Memory B cell (primary cell): ENCODE measurements at regions not wholly inside any gene's neighbourhood (a gene's known extent, or its start where the extent isn't known, plus 50 kb on each side); places are given as distances from the start of the nearest gene placed in this dataset.
A peak's percentile ranks its signal among the peaks of the same experiment; 100 is the strongest.
"Not testable (repeated sequence)": the region's sequence is repeated elsewhere in the genome, so short reads cannot be mapped to it uniquely, and the experiment has no call there.

Experiments
- ATAC-seq: fragments of 150-1000 bp; cut with Tn5 transposase; 2 replicates; pipeline ENCODE4 v1.10.0; 2021; ENCODE audit warnings: low read depth, mild to moderate bottlenecking, moderate library complexity
- DNase-seq, 2 donors: peaks; one replicate each; pipeline ENCODE4 v3.0.0; 2022; ENCODE audit warnings: low spot score in 2 of 2
- H3K27ac Mint-ChIP-seq: one replicate; pipeline ENCODE4 v1.8.0; 2022; ENCODE audit warnings: mild to moderate bottlenecking, moderate library complexity, mixed read lengths
- H3K27me3 Mint-ChIP-seq: one replicate; pipeline ENCODE4 v1.8.0; 2022; ENCODE audit warnings: mixed read lengths
- H3K36me3 Mint-ChIP-seq: one replicate; pipeline ENCODE4 v1.8.0; 2022; ENCODE audit warnings: mild to moderate bottlenecking, mixed read lengths
- H3K4me1 Mint-ChIP-seq: one replicate; pipeline ENCODE4 v1.8.0; 2022; ENCODE audit warnings: mixed read lengths
- H3K4me3 Mint-ChIP-seq: one replicate; pipeline ENCODE4 v1.8.0; 2022; ENCODE audit warnings: mild to moderate bottlenecking, moderate library complexity, mixed read lengths
- H3K9me3 Mint-ChIP-seq: one replicate; pipeline ENCODE4 v1.8.0; 2022; ENCODE audit warnings: mixed read lengths

DNA sequence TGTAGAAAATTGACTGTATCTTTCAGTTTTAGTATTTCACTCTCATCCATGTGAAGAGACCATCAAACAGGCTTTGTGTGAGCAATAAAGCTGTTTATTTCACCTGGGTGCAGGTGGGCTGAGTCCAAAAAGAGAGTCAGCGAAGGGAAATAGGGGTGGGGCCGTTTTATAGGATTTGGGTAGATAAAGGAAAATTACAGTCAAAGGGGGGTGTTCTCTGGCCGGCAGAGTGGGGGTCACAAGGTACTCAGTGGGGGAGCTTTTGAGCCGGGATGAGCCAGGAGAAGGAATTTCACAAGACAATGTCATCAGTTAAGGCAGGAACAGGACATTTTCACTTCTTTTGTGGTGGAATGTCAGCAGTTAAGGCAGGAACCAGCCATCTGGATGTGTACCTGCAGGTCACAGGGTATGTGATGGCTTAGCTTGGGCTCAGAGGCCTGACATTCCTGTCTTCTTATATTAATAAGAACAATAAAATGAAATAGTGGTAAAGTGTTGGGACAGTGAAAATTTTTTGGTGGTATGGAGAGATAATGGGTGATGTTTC, 482.1 kb upstream of the ADGRL4 start:
- DNase-seq, H3K36me3 Mint-ChIP-seq, H3K4me3 Mint-ChIP-seq, ATAC-seq, H3K9me3 Mint-ChIP-seq, H3K4me1 Mint-ChIP-seq, H3K27me3 Mint-ChIP-seq, H3K27ac Mint-ChIP-seq: not testable (repeated sequence)

DNA sequence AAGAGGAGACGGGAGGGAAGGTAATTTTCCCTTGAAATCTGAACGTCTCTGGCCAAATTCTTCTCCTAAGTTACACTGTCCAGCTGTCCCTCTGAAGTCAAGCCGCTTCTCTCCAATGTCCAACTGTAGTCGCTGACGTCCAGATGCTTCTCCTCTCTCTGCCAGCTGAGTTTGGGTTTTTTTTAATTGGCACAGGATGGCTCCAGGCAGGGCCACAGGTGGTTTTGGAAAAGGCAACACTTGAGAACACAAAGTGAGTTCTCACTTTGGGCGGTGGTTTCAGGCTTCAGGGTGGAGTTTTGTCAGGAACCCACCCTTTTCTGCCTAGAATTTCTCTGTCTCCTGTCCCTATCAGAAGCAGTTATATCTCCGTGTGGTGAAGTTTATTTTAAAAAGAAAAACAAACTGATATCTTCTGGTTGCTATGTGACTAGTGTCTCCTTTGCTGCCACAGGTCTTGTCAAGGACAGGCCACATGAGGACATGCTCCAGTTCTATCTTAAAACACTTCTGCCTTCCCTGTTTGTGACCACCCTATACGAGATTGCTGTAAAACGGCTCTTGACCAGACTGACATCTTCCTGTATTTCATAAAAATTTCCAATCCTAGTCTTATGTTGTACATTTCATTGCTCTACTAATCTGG, 472.3 kb upstream of the ADGRL4 start:
- Mint-ChIP-seq H3K36me3 (no peaks in the 10 kb centered on the region), H3K9me3 (no peaks in the 10 kb centered on the region), H3K27me3 (no peaks in the 10 kb centered on the region), H3K27ac (no peak overlapping the region), H3K4me1 (no peaks in the 10 kb centered on the region), H3K4me3 (no peak overlapping the region)
- DNase-seq (no peak), ATAC-seq (no peak)

DNA sequence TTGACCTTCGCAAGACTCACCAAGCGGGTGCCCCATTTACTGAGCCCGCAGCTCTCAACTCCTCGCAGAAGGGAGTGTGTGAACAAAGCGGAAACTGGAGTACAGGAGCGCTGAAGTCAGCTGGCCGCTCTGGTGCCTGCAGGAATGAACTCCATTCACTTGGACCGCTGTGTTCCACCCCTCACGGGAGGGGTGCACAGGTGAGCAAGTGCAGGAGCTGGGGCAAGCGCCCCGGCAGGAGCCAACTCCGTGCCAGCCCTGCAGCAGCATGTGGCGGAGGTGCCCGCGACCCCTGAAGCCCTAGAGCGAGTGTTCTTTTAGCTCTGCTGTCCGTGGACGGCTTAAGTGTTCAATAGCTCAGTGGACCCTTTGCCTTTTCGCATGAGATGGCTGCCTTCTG, 471.6 kb upstream of the ADGRL4 start:
- H3K4me3 Mint-ChIP-seq: no peak overlapping the region
- DNase-seq (no peak), ATAC-seq (no peak)
- H3K27ac Mint-ChIP-seq: no peak overlapping the region
- no peaks in the 10 kb centered on the region for H3K9me3 Mint-ChIP-seq
- H3K36me3 Mint-ChIP-seq: no peaks in the 10 kb centered on the region
- no peaks in the 10 kb centered on the region for H3K27me3 Mint-ChIP-seq
- H3K4me1 Mint-ChIP-seq: no peaks in the 10 kb centered on the region

DNA sequence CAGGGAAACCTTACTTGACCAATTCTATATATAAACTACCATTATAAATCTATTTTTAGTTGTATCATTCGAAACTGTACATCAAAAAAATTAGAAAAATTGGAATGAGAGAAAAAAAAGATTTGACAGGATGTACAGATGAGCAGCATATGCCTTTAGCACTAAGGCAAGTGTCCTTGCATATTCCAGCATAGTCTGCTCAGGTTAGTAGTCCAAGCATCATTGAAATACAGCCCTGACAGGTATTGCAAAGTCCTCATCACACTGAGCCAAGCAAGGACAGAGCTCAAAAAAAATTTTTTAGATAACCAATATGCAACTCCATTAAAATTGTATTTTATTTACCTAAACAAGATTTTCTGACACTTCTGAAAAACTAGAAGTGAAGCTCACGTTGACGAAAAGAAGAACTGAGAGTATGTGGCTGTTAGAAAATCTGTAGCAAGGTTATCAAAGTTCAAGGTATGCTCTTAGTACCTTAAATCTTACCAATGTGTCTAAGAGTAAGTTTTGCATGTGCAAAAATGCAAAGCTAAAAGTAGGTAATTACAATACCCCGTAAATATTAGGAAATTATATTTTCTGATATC, 465.6 kb upstream of the ADGRL4 start:
- Mint-ChIP-seq H3K9me3 (no peaks in the 10 kb centered on the region), H3K27ac (no peak overlapping the region), H3K36me3 (no peaks in the 10 kb centered on the region), H3K4me3 (no peak overlapping the region), H3K4me1 (no peaks in the 10 kb centered on the region), H3K27me3 (no peaks in the 10 kb centered on the region)
- peak; percentile 70 for ATAC-seq
- no peak for DNase-seq

DNA sequence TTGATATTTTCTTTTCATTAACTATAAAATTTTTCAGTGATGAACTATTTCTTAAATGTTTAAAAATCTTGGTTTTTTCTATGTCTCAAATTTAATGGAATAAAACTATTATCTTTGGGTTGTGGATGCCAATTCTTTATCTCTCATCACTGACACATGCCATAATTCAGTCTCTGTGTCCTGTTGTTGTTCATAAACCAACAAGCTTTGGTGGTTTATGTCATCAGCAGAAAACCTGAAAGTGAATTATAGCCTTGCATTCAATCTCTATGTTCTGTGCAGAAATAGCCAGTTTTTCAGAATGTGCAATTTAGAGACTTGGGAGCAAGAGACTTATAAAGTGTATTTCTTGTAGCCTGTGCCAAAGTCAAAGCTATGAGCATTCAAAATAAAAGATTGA, 462.6 kb upstream of the ADGRL4 start:
- Mint-ChIP-seq H3K9me3 (no peaks in the 10 kb centered on the region), H3K4me3 (peak overlapping the region; percentile 39), H3K4me1 (no peaks in the 10 kb centered on the region), H3K27me3 (peaks cover 4% of the 10 kb centered on the region), H3K36me3 (no peaks in the 10 kb centered on the region), H3K27ac (no peak overlapping the region)
- no peak for ATAC-seq
- DNase-seq: no peak

DNA sequence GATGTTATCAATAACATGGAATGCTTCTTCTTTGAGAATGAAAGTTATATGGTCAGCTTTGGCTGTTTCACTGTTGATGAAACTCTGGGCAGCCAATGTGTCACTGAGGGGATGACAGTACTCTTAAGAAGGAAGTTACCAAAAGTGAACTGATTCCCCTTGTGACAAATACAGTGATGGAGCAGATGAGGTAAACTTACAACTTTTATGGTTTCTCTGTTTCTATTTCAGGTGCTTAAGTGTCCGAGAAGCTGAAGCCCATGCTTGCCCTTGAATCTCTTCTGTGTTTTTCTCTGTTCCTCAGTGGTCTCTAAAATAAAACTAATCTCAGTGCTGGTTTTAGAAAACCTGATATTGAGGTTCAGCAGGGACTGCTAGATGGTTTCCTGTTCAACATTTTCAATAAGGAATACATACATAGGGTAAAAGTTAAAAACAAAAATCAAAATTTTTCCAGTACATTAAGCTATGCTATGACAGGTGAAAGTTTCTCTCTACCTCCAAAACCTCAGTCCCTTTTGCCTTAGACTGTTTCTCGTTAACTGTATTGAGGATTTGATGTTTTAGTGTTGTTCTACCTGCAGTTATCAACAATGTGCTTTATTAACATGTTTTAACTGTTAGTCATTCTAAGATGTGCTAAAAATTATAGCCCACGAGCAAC, 454.4 kb upstream of the ADGRL4 start:
- Mint-ChIP-seq H3K9me3 (peaks cover 1% of the 10 kb centered on the region), H3K27me3 (no peaks in the 10 kb centered on the region), H3K36me3 (no peaks in the 10 kb centered on the region), H3K4me3 (no peak overlapping the region), H3K4me1 (no peaks in the 10 kb centered on the region), H3K27ac (no peak overlapping the region)
- no peak for ATAC-seq
- DNase-seq: no peak

DNA sequence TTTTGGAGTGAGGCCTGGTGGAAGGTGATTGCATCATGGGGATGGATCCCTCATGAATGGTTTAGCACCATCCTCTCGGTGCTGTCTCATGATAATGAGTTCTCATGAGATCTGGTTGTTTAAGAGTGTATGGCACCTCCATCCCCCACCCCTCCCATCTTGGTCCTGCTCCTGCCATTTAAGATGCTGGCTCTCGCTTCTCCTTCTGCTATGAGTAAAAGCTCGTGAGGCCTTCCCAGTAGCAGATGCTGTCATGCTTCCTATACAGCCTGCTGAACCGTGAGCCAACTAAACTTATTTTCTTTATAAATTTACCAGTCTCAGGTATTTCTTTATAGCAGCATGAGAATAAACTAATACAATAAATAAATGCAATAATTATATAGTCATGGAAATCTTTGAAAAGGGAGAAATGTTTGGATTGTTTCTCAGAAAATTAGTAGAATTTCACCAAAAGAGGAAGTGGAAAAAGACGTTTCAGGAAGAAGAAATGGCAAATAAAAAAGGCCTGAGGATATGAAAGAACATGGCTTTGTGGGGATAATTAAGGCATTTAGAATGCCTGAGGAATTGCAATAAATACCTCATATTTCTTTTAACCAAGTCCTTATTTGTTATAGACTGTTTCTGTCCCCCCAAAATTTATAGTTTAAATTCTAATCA, 451.2 kb upstream of the ADGRL4 start:
- no peaks in the 10 kb centered on the region for H3K27me3 Mint-ChIP-seq

DNA sequence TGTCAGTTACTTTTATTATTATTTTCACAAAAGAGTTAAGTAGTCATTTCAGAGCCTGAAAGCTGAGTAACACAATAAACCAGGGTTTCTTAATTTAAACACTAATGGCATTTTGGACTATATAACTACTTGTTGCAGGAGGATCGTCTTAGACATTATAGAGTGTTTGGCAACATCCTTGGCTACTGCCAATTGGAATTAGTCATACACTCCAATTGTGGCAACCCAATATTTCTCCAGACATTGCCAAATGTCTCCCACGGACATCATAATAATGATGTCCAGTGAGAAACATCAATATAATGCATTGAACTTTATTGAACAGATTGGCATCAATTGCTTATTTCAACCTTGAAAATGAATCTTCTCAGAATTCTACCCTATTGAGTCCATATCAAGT, 441.9 kb upstream of the ADGRL4 start:
- no peak for DNase-seq
- H3K36me3 Mint-ChIP-seq: no peaks in the 10 kb centered on the region
- no peak overlapping the region for H3K4me3 Mint-ChIP-seq
- no peak for ATAC-seq
- no peaks in the 10 kb centered on the region for H3K4me1 Mint-ChIP-seq
- H3K9me3 Mint-ChIP-seq: no peaks in the 10 kb centered on the region
- no peak overlapping the region for H3K27ac Mint-ChIP-seq
- H3K27me3 Mint-ChIP-seq: peaks cover 2% of the 10 kb centered on the region

More for the DNA sequence above, 451.2 kb upstream of the ADGRL4 start:
- H3K4me3 Mint-ChIP-seq: no peak overlapping the region
- H3K9me3 Mint-ChIP-seq: peaks cover 1% of the 10 kb centered on the region
- ATAC-seq (no peak), DNase-seq (no peak)
- no peak overlapping the region for H3K27ac Mint-ChIP-seq
- H3K36me3 Mint-ChIP-seq: no peaks in the 10 kb centered on the region
- H3K4me1 Mint-ChIP-seq: no peaks in the 10 kb centered on the region

DNA sequence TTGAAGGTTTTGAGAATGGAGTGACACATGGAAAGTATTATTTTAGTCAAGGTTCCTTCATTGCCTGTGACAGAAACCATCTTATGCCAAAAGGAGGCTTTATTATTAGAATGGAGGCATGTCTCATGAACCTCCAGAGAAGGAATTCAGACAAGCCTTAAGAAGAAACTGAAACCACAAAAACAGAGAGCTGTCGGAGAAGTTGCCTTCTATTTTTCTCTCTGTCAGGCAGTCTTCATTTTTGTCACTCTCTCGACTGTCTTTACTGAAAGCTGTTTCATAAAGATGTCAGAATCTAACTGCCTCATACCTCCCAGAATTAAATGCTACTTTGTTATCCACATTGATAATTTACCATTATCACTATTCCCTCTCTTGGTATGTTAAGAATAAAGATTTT, 434.7 kb upstream of the ADGRL4 start:
- Mint-ChIP-seq H3K36me3 (no peaks in the 10 kb centered on the region), H3K9me3 (no peaks in the 10 kb centered on the region), H3K27me3 (peaks cover 5% of the 10 kb centered on the region), H3K4me1 (no peaks in the 10 kb centered on the region), H3K4me3 (no peak overlapping the region), H3K27ac (no peak overlapping the region)
- ATAC-seq: no peak
- no peak for DNase-seq

DNA sequence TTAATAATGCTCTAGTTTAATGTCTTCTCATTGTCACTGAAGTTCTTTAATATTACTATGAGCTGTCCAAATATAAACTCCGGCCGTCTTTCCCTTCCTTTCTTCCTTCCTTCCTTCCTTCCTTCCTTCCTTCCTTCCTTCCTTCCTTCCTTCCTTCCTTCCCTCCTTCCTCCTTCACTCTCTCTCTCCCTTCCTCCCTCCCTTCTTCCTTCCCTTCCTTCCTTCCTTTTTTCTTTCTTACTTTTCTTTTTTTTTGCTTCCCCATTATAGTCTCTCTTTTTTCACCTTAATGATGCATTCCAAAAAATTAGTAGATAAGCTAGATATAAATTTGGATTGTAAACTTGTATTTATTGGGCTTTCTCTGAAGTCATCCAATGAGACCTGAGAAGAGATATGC, 431.0 kb upstream of the ADGRL4 start:
- Mint-ChIP-seq H3K36me3 (no peaks in the 10 kb centered on the region), H3K27me3 (peaks cover 1% of the 10 kb centered on the region), H3K4me1 (no peaks in the 10 kb centered on the region), H3K4me3 (no peak overlapping the region), H3K9me3 (no peaks in the 10 kb centered on the region), H3K27ac (no peak overlapping the region)
- no peak for ATAC-seq
- no peak for DNase-seq

DNA sequence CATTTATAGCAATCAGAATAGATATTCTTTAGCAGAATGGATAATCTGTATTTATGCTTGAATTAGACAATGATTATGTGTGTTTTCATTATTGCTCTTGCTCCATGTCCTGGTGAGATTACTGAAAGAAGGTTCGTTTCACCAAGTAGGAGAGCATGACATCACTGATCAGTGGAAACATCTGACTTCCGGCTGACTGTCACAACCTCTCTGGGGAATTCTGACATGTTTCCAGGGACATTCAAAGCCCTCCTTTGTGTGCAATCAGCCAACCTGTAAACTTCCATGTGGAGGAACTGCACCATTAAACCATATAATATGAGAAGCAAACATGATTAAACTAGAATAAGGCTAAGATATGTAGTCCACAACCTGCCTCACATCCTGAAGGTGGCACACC, 424.8 kb upstream of the ADGRL4 start:
- Mint-ChIP-seq H3K36me3 (no peaks in the 10 kb centered on the region), H3K4me1 (no peaks in the 10 kb centered on the region), H3K9me3 (no peaks in the 10 kb centered on the region), H3K27ac (no peak overlapping the region), H3K27me3 (no peaks in the 10 kb centered on the region), H3K4me3 (no peak overlapping the region)
- DNase-seq: no peak
- ATAC-seq: no peak

DNA sequence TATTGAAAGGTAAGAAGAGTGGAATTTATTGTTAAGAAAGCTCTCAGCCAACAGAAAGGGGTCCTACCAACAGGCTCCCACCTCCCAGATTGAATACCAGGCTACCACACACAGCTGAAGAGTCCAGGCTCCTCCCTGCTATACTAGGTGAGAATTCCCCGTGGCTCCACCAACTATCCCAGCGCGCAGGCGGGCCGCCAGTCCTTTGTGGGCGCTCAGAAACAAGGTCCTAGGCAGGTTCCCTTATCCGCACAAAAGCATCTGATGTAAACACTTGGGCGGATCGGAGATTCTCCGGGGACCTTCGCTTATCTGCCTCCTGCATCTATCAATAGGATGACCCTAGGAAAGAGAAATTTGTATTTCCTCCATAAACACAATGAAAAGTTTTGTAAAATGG, 423.9 kb upstream of the ADGRL4 start:
- no peaks in the 10 kb centered on the region for H3K36me3 Mint-ChIP-seq
- ATAC-seq: no peak
- no peaks in the 10 kb centered on the region for H3K27me3 Mint-ChIP-seq

DNA sequence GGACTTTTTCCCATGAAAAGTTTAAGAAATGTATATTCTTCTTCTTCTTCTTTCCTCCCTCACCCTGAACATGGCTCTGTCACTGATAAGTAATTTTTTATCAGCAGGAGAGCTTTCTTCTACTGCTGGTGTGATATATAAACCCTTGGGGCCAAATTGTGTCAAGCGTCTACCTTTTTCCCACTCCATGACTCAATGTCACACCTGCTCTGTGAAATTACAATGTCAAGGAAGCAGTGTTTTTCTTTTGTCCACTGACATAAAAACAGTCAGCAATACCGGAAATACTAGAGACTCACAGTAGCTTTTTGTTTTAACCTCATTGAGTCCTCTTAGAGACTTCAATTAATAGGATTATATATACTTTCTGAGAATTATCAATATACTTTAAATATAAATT, 416.2 kb upstream of the ADGRL4 start:
- H3K27me3 Mint-ChIP-seq: no peaks in the 10 kb centered on the region
- DNase-seq (no peak), ATAC-seq (no peak)
- H3K4me1 Mint-ChIP-seq: no peaks in the 10 kb centered on the region
- H3K9me3 Mint-ChIP-seq: no peaks in the 10 kb centered on the region
- H3K27ac Mint-ChIP-seq: no peak overlapping the region
- H3K4me3 Mint-ChIP-seq: no peak overlapping the region
- H3K36me3 Mint-ChIP-seq: no peaks in the 10 kb centered on the region

More for the DNA sequence above, 423.9 kb upstream of the ADGRL4 start:
- Mint-ChIP-seq H3K9me3 (no peaks in the 10 kb centered on the region), H3K4me1 (no peaks in the 10 kb centered on the region), H3K27ac (no peak overlapping the region), H3K4me3 (no peak overlapping the region)
- no peak for DNase-seq

DNA sequence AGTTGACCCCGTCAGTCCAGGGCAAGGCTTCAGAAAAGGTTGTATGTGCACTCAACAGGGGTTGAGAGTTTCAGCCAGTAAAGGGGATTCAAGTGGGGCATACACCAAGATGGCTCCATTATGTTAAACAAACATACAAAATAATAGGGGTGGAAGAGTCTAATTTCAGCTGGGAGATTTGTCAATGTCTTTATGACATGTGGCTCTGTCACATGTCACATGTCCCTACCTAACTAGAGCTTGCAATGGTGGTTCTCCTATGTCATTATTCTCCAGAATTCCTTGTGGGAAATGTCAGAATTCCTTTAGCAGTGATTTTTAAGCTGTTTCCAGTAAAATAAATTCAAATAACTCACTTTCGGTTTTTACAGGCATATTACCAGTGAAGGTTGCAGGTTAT, 392.0 kb upstream of the ADGRL4 start:
- DNase-seq: no peak
- Mint-ChIP-seq H3K4me1 (no peaks in the 10 kb centered on the region), H3K36me3 (no peaks in the 10 kb centered on the region), H3K27me3 (no peaks in the 10 kb centered on the region), H3K9me3 (peaks cover 1% of the 10 kb centered on the region), H3K4me3 (no peak overlapping the region), H3K27ac (no peak overlapping the region)
- ATAC-seq: no peak
